OCI-LY7 (cell line): ENCODE measurements at regions not wholly inside any gene's neighbourhood (a gene's known extent, or its start where the extent isn't known, plus 50 kb on each side); places are given as distances from the start of the nearest gene placed in this dataset.

Experiments
- EZH2phosphoT487 ChIP-seq: fragments of 200-600 bp; sonication (generic); IDR thresholded peaks from 2 replicates; pipeline ENCODE4 v1.6.1; 2018; ENCODE audit warnings: low read depth, borderline replicate concordance, mild to moderate bottlenecking, mixed run types, antibody characterized with exemption, low read length, moderate library complexity, mixed read lengths
- TF ChIP-seq, protein P1 (sequence below): fragments of 200-600 bp; sonication (generic); conservative IDR thresholded peaks from 2 replicates; pipeline ENCODE4 v1.5.1; 2014; ENCODE audit warnings: mild to moderate bottlenecking, antibody characterized with exemption, low read length, moderate library complexity, mixed read lengths

DNA sequence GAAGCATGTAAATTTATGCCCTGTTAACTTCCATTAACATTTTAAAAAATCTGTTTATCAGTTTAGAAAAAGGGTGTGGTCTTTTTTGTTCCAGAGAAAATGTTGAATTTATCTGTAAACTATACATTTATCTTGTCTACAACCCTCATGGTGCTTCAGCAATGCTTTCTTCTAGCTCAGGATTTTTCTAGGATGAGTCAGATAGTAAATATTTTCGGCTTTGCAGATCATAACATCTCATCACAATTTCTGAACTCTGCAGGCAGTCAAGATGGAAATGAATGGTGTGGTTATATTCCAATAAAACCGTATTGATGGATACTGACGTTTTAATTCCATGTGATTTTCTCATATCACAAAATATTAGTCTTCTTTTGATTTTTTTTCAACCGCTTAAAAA lies 70.5 kb upstream of the FOXB1 start:
- TF ChIP-seq, protein P1, sequence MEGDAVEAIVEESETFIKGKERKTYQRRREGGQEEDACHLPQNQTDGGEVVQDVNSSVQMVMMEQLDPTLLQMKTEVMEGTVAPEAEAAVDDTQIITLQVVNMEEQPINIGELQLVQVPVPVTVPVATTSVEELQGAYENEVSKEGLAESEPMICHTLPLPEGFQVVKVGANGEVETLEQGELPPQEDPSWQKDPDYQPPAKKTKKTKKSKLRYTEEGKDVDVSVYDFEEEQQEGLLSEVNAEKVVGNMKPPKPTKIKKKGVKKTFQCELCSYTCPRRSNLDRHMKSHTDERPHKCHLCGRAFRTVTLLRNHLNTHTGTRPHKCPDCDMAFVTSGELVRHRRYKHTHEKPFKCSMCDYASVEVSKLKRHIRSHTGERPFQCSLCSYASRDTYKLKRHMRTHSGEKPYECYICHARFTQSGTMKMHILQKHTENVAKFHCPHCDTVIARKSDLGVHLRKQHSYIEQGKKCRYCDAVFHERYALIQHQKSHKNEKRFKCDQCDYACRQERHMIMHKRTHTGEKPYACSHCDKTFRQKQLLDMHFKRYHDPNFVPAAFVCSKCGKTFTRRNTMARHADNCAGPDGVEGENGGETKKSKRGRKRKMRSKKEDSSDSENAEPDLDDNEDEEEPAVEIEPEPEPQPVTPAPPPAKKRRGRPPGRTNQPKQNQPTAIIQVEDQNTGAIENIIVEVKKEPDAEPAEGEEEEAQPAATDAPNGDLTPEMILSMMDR: no peak
- no peak for TF ChIP-seq EZH2phosphoT487
